Mammary epithelial cell (primary cell): ENCODE measurements at regions not wholly inside any gene's neighbourhood (a gene's known extent, or its start where the extent isn't known, plus 50 kb on each side); places are given as distances from the start of the nearest gene placed in this dataset.

Source experiments
- EZH2 ChIP-seq: IDR thresholded peaks from 2 replicates; pipeline ENCODE4 v1.6.1; 2012; ENCODE audit warnings: low read length, inconsistent platforms, borderline replicate concordance
- TF ChIP-seq, protein P1 (sequence below), 2 donors: IDR thresholded peaks in 1 of 2; conservative IDR thresholded peaks in 1 of 2; 2 replicates each; pipeline ENCODE4 v1.5.1; 2011 to 2012; ENCODE audit warnings: inconsistent platforms in 2 of 2, low read length in 2 of 2, mild to moderate bottlenecking in 2 of 2, control low read depth in 1 of 2, low read depth in 1 of 2; ENCODE audit not compliant: insufficient read depth in 1 of 2; ENCODE audit errors: extremely low read depth in 1 of 2

DNA sequence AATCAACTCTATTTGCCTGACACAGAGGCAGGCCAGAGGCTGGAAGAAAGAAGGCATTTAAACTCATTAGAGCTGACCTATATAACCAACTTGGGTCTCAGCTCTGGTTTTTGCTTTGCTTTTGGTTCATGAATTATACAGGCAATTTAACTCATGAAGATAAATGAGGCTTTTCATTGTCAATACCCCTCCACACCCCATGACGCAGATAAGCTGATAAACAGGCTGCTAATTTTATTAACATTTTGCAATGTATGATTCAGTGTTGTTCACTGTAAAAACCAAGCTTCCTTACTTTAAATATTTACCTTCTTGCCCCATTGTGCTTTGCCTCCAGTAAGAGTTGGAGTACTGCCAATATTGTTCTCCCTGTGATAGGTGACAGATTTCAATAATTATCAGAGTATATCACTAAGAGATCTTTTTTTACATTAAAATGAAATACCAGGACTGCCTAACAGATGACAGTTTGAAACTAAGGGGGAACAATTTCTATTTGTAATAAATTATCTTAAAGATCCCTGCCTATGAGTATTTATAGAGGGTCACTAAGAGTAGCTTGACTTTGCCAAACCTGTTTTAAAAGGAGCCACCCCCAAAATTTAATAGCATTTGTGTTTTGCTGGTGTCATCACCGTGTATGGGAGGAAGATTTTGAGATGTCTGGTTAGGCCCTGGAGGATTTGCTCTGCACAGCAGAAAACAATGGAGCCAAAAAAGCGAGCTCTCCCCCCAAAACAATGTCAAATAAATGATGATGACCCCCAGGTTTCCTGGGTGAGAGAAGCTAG, 472.7 kb upstream of the NBEA start:
- TF ChIP-seq, protein P1, sequence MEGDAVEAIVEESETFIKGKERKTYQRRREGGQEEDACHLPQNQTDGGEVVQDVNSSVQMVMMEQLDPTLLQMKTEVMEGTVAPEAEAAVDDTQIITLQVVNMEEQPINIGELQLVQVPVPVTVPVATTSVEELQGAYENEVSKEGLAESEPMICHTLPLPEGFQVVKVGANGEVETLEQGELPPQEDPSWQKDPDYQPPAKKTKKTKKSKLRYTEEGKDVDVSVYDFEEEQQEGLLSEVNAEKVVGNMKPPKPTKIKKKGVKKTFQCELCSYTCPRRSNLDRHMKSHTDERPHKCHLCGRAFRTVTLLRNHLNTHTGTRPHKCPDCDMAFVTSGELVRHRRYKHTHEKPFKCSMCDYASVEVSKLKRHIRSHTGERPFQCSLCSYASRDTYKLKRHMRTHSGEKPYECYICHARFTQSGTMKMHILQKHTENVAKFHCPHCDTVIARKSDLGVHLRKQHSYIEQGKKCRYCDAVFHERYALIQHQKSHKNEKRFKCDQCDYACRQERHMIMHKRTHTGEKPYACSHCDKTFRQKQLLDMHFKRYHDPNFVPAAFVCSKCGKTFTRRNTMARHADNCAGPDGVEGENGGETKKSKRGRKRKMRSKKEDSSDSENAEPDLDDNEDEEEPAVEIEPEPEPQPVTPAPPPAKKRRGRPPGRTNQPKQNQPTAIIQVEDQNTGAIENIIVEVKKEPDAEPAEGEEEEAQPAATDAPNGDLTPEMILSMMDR (conservative IDR thresholded peaks at IDR 0.05 in 1 of 2, IDR thresholded peaks at IDR 0.05 in 1 of 2; ENCODE audit: extremely low read depth in 1 of 2, insufficient read depth in 1 of 2, low read depth in 1 of 2, low read length in 2 of 2): no peak
- no peak for TF ChIP-seq EZH2
